Brain pericyte (primary cell): ENCODE measurements at regions not wholly inside any gene's neighbourhood (a gene's known extent, or its start where the extent isn't known, plus 50 kb on each side); places are given as distances from the start of the nearest gene placed in this dataset.
"Not testable (repeated sequence)": the region's sequence is repeated elsewhere in the genome, so short reads cannot be mapped to it uniquely, and the experiment has no call there.

ENCODE experiments used
- DNase-seq: peaks from one replicate; pipeline ENCODE4 v3.0.0-alpha.2; 2012; ENCODE audit warnings: low read depth, low spot score

- no peak for DNase-seq
Measured at GRCh38 chr16:47861999-47862398, 293.8 kb downstream of the ABCC12 start.

GRCh38 chr16:47858333-47858982 lies 297.3 kb downstream of the ABCC12 start:
- DNase-seq = no peak

DNA sequence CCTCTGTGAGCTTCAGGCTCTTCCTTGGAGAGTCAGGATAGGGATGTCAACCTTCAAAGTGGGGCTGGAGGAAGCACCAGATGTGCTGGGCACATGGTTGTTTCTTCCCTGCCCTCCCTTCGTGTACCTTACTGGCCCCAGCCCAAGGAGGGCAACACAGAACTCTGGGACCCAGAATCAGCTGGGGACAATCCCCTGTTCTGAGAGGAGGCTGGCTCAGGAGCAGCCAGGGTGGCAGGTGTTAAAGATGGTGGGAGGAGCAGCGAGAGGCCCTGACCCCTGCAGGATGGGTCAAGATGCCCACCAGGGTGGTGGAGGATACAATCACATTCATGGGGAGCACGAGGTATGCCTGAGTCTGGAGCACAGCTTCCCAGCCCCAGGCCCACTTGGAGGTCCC lies 300.4 kb downstream of the ABCC12 start:
- DNase-seq = no peak

GRCh38 chr16:47854737-47855136 lies 301.1 kb downstream of the ABCC12 start:
- no peak for DNase-seq

GRCh38 chr16:47852991-47853390 lies 302.8 kb downstream of the ABCC12 start:
- no peak for DNase-seq

- DNase-seq = no peak
Measured at GRCh38 chr16:47851146-47851545, 304.6 kb downstream of the ABCC12 start.

DNA sequence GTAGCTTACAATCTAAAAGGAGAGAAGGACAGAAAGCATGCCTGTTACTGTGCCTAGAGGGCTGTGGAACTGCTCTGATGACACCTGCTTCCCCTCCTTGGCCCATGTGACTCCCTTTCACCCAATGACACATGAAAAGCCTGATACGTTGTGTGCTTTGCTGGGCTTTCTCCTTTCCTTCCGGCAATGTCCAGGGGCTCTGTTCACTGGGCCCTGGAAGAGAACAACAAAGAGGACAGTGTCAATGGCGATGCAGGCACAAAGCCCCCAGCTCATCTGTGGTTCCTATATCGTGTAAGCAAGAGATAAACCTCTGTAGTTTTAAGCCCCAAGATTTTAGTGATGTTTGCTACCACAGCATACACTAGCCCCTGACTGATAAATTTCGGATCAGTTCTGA lies 306.1 kb downstream of the ABCC12 start:
- DNase-seq = no peak

DNA sequence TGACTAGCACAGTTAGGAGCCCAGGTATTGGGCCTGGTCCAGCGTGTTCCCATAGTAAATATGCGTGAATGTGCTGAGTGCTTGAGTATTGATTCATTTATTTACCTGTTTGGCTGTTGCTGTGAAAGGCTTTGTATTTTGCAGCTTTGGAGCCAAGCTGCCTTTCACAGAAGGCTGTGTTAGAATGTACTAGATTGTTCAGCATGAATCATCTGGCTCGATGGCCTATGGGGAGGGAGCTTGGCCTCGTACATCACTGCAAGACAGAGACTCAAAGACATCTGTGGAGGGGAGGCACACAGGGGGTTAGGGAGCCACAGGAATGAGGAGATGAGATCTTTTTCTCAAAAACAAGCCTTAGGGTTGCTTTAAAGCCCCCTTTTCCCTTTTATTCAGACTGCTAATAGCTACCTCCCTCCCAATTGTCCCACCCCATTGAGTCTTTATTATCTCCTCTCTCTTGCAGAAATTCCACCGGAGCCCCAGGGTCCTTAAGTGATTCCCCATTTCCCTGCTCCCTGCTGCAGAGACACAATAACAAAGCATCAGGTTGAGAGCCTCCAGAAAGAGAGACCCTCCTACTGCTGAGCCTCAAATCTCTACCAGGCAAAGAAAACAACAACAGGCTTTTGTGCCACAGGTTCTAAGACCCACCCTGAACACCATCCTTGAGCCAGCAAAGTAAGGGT lies 307.2 kb downstream of the ABCC12 start:
- no peak for DNase-seq

- DNase-seq = no peak
Measured at GRCh38 chr16:47847220-47847970, 308.4 kb downstream of the ABCC12 start.

- no peak for DNase-seq
Measured at GRCh38 chr16:47834485-47835024, 321.2 kb downstream of the ABCC12 start.

DNA sequence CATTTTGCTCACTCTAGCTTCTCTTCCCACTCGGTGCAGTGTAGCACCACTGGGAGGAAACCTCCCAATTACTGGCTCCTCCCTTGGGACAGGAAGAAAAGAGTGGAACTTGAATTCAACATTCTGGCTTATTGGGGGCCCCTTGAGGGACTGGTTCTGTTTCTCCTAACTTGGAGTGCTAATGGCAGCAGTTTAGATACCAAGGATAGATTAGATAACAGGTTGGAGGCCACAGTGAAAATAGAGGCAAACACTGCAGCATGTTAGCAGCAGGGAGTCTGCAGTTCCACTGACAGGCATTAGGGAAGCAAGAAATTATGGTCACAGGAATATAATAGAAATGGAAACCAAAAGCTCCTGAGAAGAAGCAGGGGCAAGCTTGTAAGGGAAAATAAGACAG lies 322.0 kb downstream of the ABCC12 start:
- no peak for DNase-seq

GRCh38 chr16:47829850-47830600 lies 325.8 kb downstream of the ABCC12 start:
- no peak for DNase-seq

DNA sequence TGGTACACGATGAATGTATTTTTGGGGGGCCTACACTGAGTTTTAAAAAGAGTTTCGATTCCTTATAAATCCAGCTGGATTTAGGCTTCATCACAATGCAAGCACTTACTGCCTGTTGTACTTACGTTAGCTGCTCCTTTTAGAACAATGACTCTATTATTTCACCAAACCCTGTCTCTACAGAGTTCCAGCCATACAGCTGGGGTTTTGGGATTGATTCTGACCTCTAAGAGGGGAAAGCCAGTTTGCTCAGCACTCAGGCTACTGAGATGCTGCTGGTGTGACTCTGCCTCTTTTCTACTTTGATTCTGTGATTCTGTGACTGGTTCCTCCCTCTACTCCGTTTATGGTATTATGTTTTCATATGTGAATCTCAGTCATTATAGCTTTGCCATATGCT lies 329.7 kb downstream of the ABCC12 start:
- no peak for DNase-seq

DNA sequence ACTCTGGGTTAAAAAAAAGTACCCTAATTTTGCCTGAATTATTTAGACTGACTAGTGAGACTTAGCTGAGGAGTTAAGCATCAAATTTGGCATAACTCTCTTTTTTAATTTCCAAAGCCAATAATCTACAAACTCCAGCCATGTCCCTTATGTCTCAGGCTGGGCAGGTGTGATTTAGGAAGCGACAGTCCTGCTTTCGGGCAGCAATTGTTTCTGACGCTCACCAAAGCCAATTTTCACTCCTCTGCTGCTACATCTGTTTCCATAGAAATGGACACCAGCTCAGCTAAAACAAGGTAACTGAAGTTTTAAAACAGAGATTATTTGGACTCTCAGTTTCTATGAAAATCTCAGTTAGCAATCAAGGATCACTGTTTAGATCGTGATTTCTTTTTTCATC lies 338.7 kb downstream of the ABCC12 start:
- no peak for DNase-seq

DNA sequence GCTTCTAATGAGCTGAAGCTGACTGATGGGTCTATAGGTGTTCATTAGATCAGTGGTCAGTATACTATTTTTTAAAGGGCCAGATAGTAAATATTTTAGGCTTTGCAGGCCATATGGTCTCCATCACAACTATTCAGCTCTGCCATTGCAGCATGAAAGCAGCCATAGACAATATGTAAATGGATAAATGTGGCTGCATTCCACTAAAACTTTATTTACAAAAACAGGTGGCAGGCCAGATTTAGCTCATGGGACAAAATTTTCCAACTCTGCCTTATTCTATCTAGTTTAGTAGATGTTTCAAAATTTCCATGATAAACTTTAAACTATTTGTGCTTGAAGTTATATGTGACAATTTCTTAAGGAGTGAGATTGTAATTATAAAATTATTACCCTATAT lies 339.3 kb downstream of the ABCC12 start:
- DNase-seq = no peak

GRCh38 chr16:47815655-47816054 lies 340.1 kb downstream of the ABCC12 start:
- DNase-seq = no peak

GRCh38 chr16:47811758-47812157 lies 344.0 kb downstream of the ABCC12 start:
- DNase-seq = not testable (repeated sequence)

DNA sequence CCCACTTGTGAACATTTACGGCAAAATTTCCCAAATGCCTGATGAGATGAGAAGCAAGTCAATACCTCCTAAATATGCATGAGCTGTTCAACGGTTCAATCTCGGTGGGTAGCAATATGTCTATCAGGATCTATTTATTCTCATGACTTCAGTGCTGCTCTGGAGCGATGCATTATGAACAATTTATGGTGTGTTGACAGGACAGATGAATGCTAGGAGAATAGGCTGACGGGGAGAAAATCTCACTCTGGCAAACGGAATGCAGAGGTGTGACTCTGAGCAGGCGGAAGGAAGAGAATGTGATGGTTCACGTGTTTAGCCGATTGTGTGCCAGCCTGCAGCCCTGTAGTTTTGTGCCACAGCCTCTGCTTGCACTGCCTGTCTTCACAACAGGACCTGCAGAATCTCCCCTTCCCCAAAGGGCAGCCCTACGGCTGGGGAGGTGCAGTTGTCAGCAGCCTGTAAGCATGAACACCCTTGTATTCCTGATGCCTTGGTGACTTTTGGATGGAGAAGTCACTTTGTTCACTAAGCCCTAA lies 345.2 kb downstream of the PHKB start:
- no peak for DNase-seq

GRCh38 chr16:47787696-47788095 lies 326.6 kb downstream of the PHKB start:
- DNase-seq = no peak

- no peak for DNase-seq
Measured at GRCh38 chr16:47781673-47782072, 320.5 kb downstream of the PHKB start.

- DNase-seq = no peak
Measured at GRCh38 chr16:47780213-47780875, 319.2 kb downstream of the PHKB start.
